HEK293 (cell line): ENCODE measurements at regions not wholly inside any gene's neighbourhood (a gene's known extent, or its start where the extent isn't known, plus 50 kb on each side); places are given as distances from the start of the nearest gene placed in this dataset.

Source experiments
- CTCF ChIP-seq: fragments of 450-650 bp; formaldehyde crosslinking; IDR thresholded peaks from 2 replicates; pipeline ENCODE4 v1.5.1; 2016; ENCODE audit warnings: missing biosample characterization, missing genetic modification characterization
- HIC1 ChIP-seq: fragments of 450-650 bp; formaldehyde crosslinking; IDR thresholded peaks from 2 replicates; pipeline ENCODE4 v1.5.1; 2016; ENCODE audit warnings: missing biosample characterization, missing genetic modification characterization
- PRDM1 ChIP-seq: fragments of 450-650 bp; formaldehyde crosslinking; IDR thresholded peaks from 2 replicates; pipeline ENCODE4; 2016; ENCODE audit warnings: missing biosample characterization, missing genetic modification characterization
- ZNF510 ChIP-seq: fragments of 450-650 bp; formaldehyde crosslinking; IDR thresholded peaks from 2 replicates; pipeline ENCODE4 v1.5.1; 2018; ENCODE audit warnings: mild to moderate bottlenecking, missing genetic modification characterization, missing biosample characterization; ENCODE audit not compliant: insufficient replicate concordance
- ZNF610 ChIP-seq: fragments of 450-650 bp; formaldehyde crosslinking; IDR thresholded peaks from 2 replicates; pipeline ENCODE4 v1.5.1; 2016; ENCODE audit warnings: missing biosample characterization, missing genetic modification characterization, borderline replicate concordance
- ZNF670 ChIP-seq: fragments of 450-650 bp; formaldehyde crosslinking; IDR thresholded peaks from 2 replicates; pipeline ENCODE4 v1.5.1; 2016; ENCODE audit warnings: missing biosample characterization, missing genetic modification characterization, low read depth
- ZNF792 ChIP-seq: fragments of 450-650 bp; formaldehyde crosslinking; IDR thresholded peaks from 2 replicates; pipeline ENCODE4 v1.5.1; 2016; ENCODE audit warnings: missing biosample characterization, missing genetic modification characterization

GRCh38 chr10:89118091-89118490, 89.0 kb downstream of the CH25H start:
- no peak for TF ChIP-seq PRDM1 (tag by site-specific recombination)
- TF ChIP-seq ZNF670 (tag by site-specific recombination), result no peak
- no peak for TF ChIP-seq CTCF (tag by site-specific recombination)
- TF ChIP-seq ZNF510 (tag by site-specific recombination), result no peak
- no peak for TF ChIP-seq ZNF610 (tag by site-specific recombination)
- TF ChIP-seq HIC1 (tag by site-specific recombination), result no peak
- TF ChIP-seq ZNF792 (tag by site-specific recombination), result no peak
